ENCODE measurements at regions not wholly inside any gene's neighbourhood (a gene's known extent, or its start where the extent isn't known, plus 50 kb on each side); places are given as distances from the start of the nearest gene placed in this dataset.

- Histone ChIP-seq H3K4me2 (ENCODE audit: low read length) (no peak overlapping the region), H3K27ac (ENCODE audit: low read length) (no peak overlapping the region), H2AFZ (ENCODE audit: low read depth, low read length) (no peak overlapping the region), H3K9me3 (ENCODE audit: low read length) (no peaks in the 10 kb centered on the region), H3K9ac (ENCODE audit: low read length) (no peak overlapping the region), H3K36me3 (ENCODE audit: insufficient read depth, low read length) (no peaks in the 10 kb centered on the region), H4K20me1 (ENCODE audit: insufficient read depth) (no peaks in the 10 kb centered on the region), H3K27me3 (ENCODE audit: insufficient read depth, low read depth, low read length) (no peaks in the 10 kb centered on the region), H3K4me3 (ENCODE audit: low read length) (no peak overlapping the region), H3K9me2 (ENCODE audit: insufficient read depth, low read length) (no peaks in the 10 kb centered on the region), H3K79me2 (replicated peaks; ENCODE audit: insufficient read depth, low read length) (no peaks in the 10 kb centered on the region), H3F3A (ENCODE audit: insufficient read depth, low read length, poor library complexity, severe bottlenecking) (no peaks in the 10 kb centered on the region)
- no peak for TF ChIP-seq CTCF (IDR thresholded peaks at IDR 0.05; ENCODE audit: poor library complexity, severe bottlenecking)
These were observed 299.4 kb downstream of the SNX13 start for GRCh38 chr7:17640730-17641377.

- Histone ChIP-seq H3K79me2 (replicated peaks; ENCODE audit: insufficient read depth, low read length) (no peaks in the 10 kb centered on the region), H3F3A (ENCODE audit: insufficient read depth, low read length, poor library complexity, severe bottlenecking) (no peaks in the 10 kb centered on the region), H3K9me2 (ENCODE audit: insufficient read depth, low read length) (no peaks in the 10 kb centered on the region), H3K27ac (ENCODE audit: low read length) (no peak overlapping the region), H3K36me3 (ENCODE audit: insufficient read depth, low read length) (no peaks in the 10 kb centered on the region), H3K27me3 (ENCODE audit: insufficient read depth, low read depth, low read length) (no peaks in the 10 kb centered on the region), H3K4me3 (ENCODE audit: low read length) (no peak overlapping the region), H2AFZ (ENCODE audit: low read depth, low read length) (no peak overlapping the region), H4K20me1 (ENCODE audit: insufficient read depth) (no peaks in the 10 kb centered on the region), H3K9me3 (ENCODE audit: low read length) (no peaks in the 10 kb centered on the region), H3K4me2 (ENCODE audit: low read length) (no peak overlapping the region), H3K9ac (ENCODE audit: low read length) (no peak overlapping the region)
- no peak for TF ChIP-seq REST (IDR thresholded peaks at IDR 0.05; ENCODE audit: borderline replicate concordance)
- TF ChIP-seq RAD21 (conservative IDR thresholded peaks at IDR 0.05): no peak
- TF ChIP-seq EZH2 (IDR thresholded peaks at IDR 0.05; ENCODE audit: borderline replicate concordance, insufficient read depth, low read length, poor library complexity, severe bottlenecking): no peak
- TF ChIP-seq CTCF (IDR thresholded peaks at IDR 0.05; ENCODE audit: poor library complexity, severe bottlenecking): no peak
- no peak for TF ChIP-seq MXI1 (conservative IDR thresholded peaks at IDR 0.05; ENCODE audit: poor library complexity, severe bottlenecking)
- TF ChIP-seq SMC3 (conservative IDR thresholded peaks at IDR 0.05; ENCODE audit: poor library complexity): no peak
- no peak for TF ChIP-seq POLR2AphosphoS5 (IDR thresholded peaks at IDR 0.05)
- no peak for TF ChIP-seq TAF1 (IDR thresholded peaks at IDR 0.05; ENCODE audit: low read depth)
- TF ChIP-seq EP300 (conservative IDR thresholded peaks at IDR 0.05; ENCODE audit: poor library complexity, severe bottlenecking): no peak
These were observed 294.8 kb downstream of the SNX13 start for GRCh38 chr7:17645500-17645899.
